MM.1S (cell line): ENCODE measurements at regions not wholly inside any gene's neighbourhood (a gene's known extent, or its start where the extent isn't known, plus 50 kb on each side); places are given as distances from the start of the nearest gene placed in this dataset.

Experiments
- DNase-seq: peaks from one replicate; pipeline ENCODE4 v3.0.0-alpha.2; 2015
- H2AFZ ChIP-seq: fragments of 300-600 bp; sonication (generic); 2 replicates; pipeline ENCODE4 v1.6.0; 2016; ENCODE audit warnings: antibody characterized with exemption, low read length
- H3F3A ChIP-seq: fragments of 300-600 bp; sonication (generic); 2 replicates; pipeline ENCODE4 v1.6.1; 2016; ENCODE audit warnings: mild to moderate bottlenecking, antibody characterized with exemption, low read length, moderate library complexity, mixed read lengths; ENCODE audit not compliant: insufficient read depth
- H3K27ac ChIP-seq: fragments of 300-600 bp; sonication (generic); 2 replicates; pipeline ENCODE4 v1.5.1; 2016; ENCODE audit warnings: mild to moderate bottlenecking, low read length
- H3K27me3 ChIP-seq: fragments of 300-600 bp; sonication (generic); replicated peaks from 2 replicates; pipeline ENCODE4 v1.6.0; 2016; ENCODE audit warnings: low read length; ENCODE audit not compliant: insufficient read depth
- H3K36me3 ChIP-seq: fragments of 300-600 bp; sonication (generic); replicated peaks from 2 replicates; pipeline ENCODE4 v1.6.1; 2016; ENCODE audit warnings: mild to moderate bottlenecking, low read length, mixed read lengths; ENCODE audit not compliant: insufficient read depth
- H3K4me1 ChIP-seq: fragments of 300-600 bp; sonication (generic); 2 replicates; pipeline ENCODE4 v1.6.1; 2016; ENCODE audit warnings: low read length, mixed read lengths
- H3K4me2 ChIP-seq: fragments of 300-600 bp; sonication (generic); 2 replicates; pipeline ENCODE4 v1.6.0; 2016; ENCODE audit warnings: low read depth, low read length
- H3K4me3 ChIP-seq: fragments of 300-600 bp; sonication (generic); 2 replicates; pipeline ENCODE4 v1.5.1; 2016; ENCODE audit warnings: low read length, mixed read lengths
- H3K79me2 ChIP-seq: fragments of 300-600 bp; sonication (generic); 2 replicates; pipeline ENCODE4 v1.6.1; 2016; ENCODE audit warnings: mixed run types, low read length, mixed read lengths
- H3K9ac ChIP-seq: fragments of 300-600 bp; sonication (generic); 2 replicates; pipeline ENCODE4 v1.6.1; 2016; ENCODE audit warnings: low read length, mixed read lengths
- H3K9me2 ChIP-seq: fragments of 300-600 bp; sonication (generic); replicated peaks from 2 replicates; pipeline ENCODE4 v1.6.1; 2016; ENCODE audit warnings: mild to moderate bottlenecking, low read length, mixed read lengths; ENCODE audit not compliant: insufficient read depth
- H3K9me3 ChIP-seq: fragments of 300-600 bp; sonication (generic); replicated peaks from 2 replicates; pipeline ENCODE4 v1.6.1; 2016; ENCODE audit warnings: mild to moderate bottlenecking, low read length, mixed read lengths; ENCODE audit not compliant: insufficient read depth
- H4K20me1 ChIP-seq: fragments of 300-600 bp; sonication (generic); 2 replicates; pipeline ENCODE4 v1.6.1; 2016; ENCODE audit warnings: mild to moderate bottlenecking, low read length, moderate library complexity, mixed read lengths; ENCODE audit not compliant: insufficient read depth
- EZH2 ChIP-seq: fragments of 300-600 bp; sonication (generic); optimal IDR thresholded peaks from 2 replicates; pipeline ENCODE3; 2017; ENCODE audit warnings: low read depth, mild to moderate bottlenecking, antibody characterized with exemption, low read length, mixed read lengths
- EZH2phosphoT487 ChIP-seq: fragments of 300-600 bp; sonication (generic); IDR thresholded peaks from 2 replicates; pipeline ENCODE4 v1.6.1; 2018; ENCODE audit warnings: antibody characterized with exemption, low read length
- TF ChIP-seq, protein P1 (sequence below): fragments of 300-600 bp; sonication (generic); IDR thresholded peaks from 2 replicates; pipeline ENCODE4 v1.5.1; 2016; ENCODE audit warnings: antibody characterized with exemption, low read length, mixed read lengths

- no peaks in the 10 kb centered on the region for H3K9me3 ChIP-seq
- H3F3A ChIP-seq, result no peaks in the 10 kb centered on the region
- no peak overlapping the region for H3K9ac ChIP-seq
- no peaks in the 10 kb centered on the region for H3K27me3 ChIP-seq
- H3K79me2 ChIP-seq, result no peaks in the 10 kb centered on the region
- TF ChIP-seq, protein P1, sequence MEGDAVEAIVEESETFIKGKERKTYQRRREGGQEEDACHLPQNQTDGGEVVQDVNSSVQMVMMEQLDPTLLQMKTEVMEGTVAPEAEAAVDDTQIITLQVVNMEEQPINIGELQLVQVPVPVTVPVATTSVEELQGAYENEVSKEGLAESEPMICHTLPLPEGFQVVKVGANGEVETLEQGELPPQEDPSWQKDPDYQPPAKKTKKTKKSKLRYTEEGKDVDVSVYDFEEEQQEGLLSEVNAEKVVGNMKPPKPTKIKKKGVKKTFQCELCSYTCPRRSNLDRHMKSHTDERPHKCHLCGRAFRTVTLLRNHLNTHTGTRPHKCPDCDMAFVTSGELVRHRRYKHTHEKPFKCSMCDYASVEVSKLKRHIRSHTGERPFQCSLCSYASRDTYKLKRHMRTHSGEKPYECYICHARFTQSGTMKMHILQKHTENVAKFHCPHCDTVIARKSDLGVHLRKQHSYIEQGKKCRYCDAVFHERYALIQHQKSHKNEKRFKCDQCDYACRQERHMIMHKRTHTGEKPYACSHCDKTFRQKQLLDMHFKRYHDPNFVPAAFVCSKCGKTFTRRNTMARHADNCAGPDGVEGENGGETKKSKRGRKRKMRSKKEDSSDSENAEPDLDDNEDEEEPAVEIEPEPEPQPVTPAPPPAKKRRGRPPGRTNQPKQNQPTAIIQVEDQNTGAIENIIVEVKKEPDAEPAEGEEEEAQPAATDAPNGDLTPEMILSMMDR, result no peak
- no peak for TF ChIP-seq EZH2
- TF ChIP-seq EZH2phosphoT487, result no peak
- H2AFZ ChIP-seq, result no peak overlapping the region
- no peak for DNase-seq
- no peak overlapping the region for H3K27ac ChIP-seq
- H4K20me1 ChIP-seq, result no peaks in the 10 kb centered on the region
- H3K9me2 ChIP-seq, result no peaks in the 10 kb centered on the region
- no peaks in the 10 kb centered on the region for H3K4me1 ChIP-seq
- H3K36me3 ChIP-seq, result no peaks in the 10 kb centered on the region
- H3K4me3 ChIP-seq, result no peak overlapping the region
- no peak overlapping the region for H3K4me2 ChIP-seq
Measured at GRCh38 chr1:47692196-47692595, 254.4 kb downstream of the FOXD2 start.

- TF ChIP-seq, protein P1, result no peak
- TF ChIP-seq EZH2 (no peak), EZH2phosphoT487 (no peak)
- no peak overlapping the region for H2AFZ ChIP-seq
- H3K9me2 ChIP-seq, result no peaks in the 10 kb centered on the region
- no peak overlapping the region for H3K27ac ChIP-seq
- no peaks in the 10 kb centered on the region for H3K79me2 ChIP-seq
- H3K4me1 ChIP-seq, result no peaks in the 10 kb centered on the region
- no peaks in the 10 kb centered on the region for H3K36me3 ChIP-seq
- H4K20me1 ChIP-seq, result no peaks in the 10 kb centered on the region
- H3K4me2 ChIP-seq, result no peak overlapping the region
- H3K27me3 ChIP-seq, result no peaks in the 10 kb centered on the region
- H3K9ac ChIP-seq, result no peak overlapping the region
- DNase-seq, result no peak
- H3K4me3 ChIP-seq, result no peak overlapping the region
- H3F3A ChIP-seq, result no peaks in the 10 kb centered on the region
- no peaks in the 10 kb centered on the region for H3K9me3 ChIP-seq
Measured at GRCh38 chr1:47693115-47693514, 255.3 kb downstream of the FOXD2 start.

DNA sequence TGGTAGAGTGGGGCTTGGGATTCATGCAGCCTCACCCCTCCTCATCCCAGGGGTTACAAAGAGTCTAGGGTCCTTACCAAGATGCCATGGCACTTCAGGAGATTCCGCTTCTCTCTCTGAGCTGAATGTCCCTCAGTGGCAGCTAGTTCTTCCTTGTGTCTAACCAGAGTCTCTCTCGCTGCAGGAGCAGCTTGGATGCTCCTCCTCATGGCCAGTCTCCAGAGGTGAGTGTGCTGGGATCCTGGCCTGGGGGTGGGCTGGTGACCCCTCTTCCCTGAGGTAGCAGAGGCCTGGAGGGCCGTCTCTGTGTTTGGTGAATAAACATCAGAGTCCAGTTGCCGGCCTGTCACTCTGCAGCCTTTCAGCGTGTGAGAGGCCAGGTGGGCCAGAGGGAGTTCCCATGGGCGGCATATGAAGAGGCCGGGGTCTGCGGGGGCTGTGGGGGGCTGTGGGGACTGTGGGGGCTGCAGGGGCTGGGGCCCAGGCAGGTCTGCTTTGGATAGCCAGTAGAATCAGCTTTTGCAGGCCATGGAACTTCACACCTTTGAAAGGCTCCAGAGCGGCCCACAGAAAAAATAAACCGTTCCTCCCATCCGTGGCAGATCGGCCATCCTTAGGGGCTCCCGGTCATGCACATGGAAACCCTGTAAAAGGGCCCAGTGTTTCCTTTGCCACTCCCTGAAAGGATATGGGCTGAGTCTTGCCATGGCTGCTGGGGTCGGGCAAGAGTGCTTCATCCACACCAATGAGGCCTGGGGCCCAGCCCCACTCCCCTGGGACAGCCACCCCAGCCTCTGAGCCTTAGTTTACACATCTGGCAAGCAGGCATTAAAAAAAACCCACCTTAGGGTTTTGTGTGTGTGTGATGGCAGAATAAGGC lies 256.4 kb downstream of the FOXD2 start:
- H3K79me2 ChIP-seq, result no peaks in the 10 kb centered on the region
- no peaks in the 10 kb centered on the region for H4K20me1 ChIP-seq
- TF ChIP-seq EZH2, result no peak
- TF ChIP-seq EZH2phosphoT487, result no peak
- TF ChIP-seq, protein P1, result no peak
- H3K27ac ChIP-seq, result no peak overlapping the region
- H3K9me3 ChIP-seq, result no peaks in the 10 kb centered on the region
- H2AFZ ChIP-seq, result no peak overlapping the region
- H3K27me3 ChIP-seq, result no peaks in the 10 kb centered on the region
- H3K9me2 ChIP-seq, result no peaks in the 10 kb centered on the region
- H3K36me3 ChIP-seq, result no peaks in the 10 kb centered on the region
- no peak overlapping the region for H3K9ac ChIP-seq
- H3F3A ChIP-seq, result no peaks in the 10 kb centered on the region
- no peak overlapping the region for H3K4me2 ChIP-seq
- peaks cover 5% of the 10 kb centered on the region for H3K4me1 ChIP-seq
- DNase-seq, result no peak
- no peak overlapping the region for H3K4me3 ChIP-seq
